HG03342 (cell line): ENCODE measurements at regions not wholly inside any gene's neighbourhood (a gene's known extent, or its start where the extent isn't known, plus 50 kb on each side); places are given as distances from the start of the nearest gene placed in this dataset.

Source experiments
- ATAC-seq: cut with Tn5 transposase; IDR thresholded peaks from one replicate; pipeline ENCODE4 v1.9.1; 2021; ENCODE audit warnings: mild to moderate bottlenecking, moderate library complexity; ENCODE audit not compliant: unreplicated experiment

GRCh38 chr1:83735526-83735925, 263.4 kb downstream of the TTLL7 start:
- no peak for ATAC-seq

GRCh38 chr1:83734420-83734819, 264.5 kb downstream of the TTLL7 start:
- no peak for ATAC-seq

GRCh38 chr1:83725735-83726360, 273.1 kb downstream of the TTLL7 start:
- ATAC-seq = no peak

GRCh38 chr1:83718338-83718737, 280.6 kb downstream of the TTLL7 start:
- ATAC-seq = no peak

GRCh38 chr1:83717785-83718184, 281.1 kb downstream of the TTLL7 start:
- no peak for ATAC-seq

- no peak for ATAC-seq
These were observed 282.3 kb downstream of the TTLL7 start for GRCh38 chr1:83716641-83717040.

GRCh38 chr1:83715550-83715949, 283.4 kb downstream of the TTLL7 start:
- ATAC-seq = no peak

GRCh38 chr1:83709662-83710061, 289.3 kb downstream of the TTLL7 start:
- ATAC-seq = no peak

- ATAC-seq = no peak
These were observed 292.5 kb downstream of the TTLL7 start for GRCh38 chr1:83706354-83706938.

- ATAC-seq = no peak
These were observed 293.8 kb downstream of the TTLL7 start for GRCh38 chr1:83705091-83705490.

GRCh38 chr1:83704350-83704749, 294.6 kb downstream of the TTLL7 start:
- ATAC-seq = no peak

GRCh38 chr1:83702356-83702755, 296.6 kb downstream of the TTLL7 start:
- no peak for ATAC-seq

- no peak for ATAC-seq
These were observed 297.6 kb downstream of the TTLL7 start for GRCh38 chr1:83701355-83701754.

GRCh38 chr1:83698644-83699043, 300.3 kb downstream of the TTLL7 start:
- ATAC-seq = no peak

- ATAC-seq = no peak
These were observed 301.0 kb downstream of the TTLL7 start for GRCh38 chr1:83697961-83698360.

- ATAC-seq = no peak
These were observed 301.7 kb downstream of the TTLL7 start for GRCh38 chr1:83697220-83697619.

- no peak for ATAC-seq
These were observed 304.5 kb downstream of the TTLL7 start for GRCh38 chr1:83694449-83694848.

GRCh38 chr1:83693427-83694126, 305.4 kb downstream of the TTLL7 start:
- ATAC-seq = no peak

- ATAC-seq = no peak
These were observed 306.2 kb downstream of the TTLL7 start for GRCh38 chr1:83692524-83693381.

GRCh38 chr1:83691953-83692500, 306.9 kb downstream of the TTLL7 start:
- ATAC-seq = no peak
